ENCODE measurements at regions not wholly inside any gene's neighbourhood (a gene's known extent, or its start where the extent isn't known, plus 50 kb on each side); places are given as distances from the start of the nearest gene placed in this dataset.

DNA sequence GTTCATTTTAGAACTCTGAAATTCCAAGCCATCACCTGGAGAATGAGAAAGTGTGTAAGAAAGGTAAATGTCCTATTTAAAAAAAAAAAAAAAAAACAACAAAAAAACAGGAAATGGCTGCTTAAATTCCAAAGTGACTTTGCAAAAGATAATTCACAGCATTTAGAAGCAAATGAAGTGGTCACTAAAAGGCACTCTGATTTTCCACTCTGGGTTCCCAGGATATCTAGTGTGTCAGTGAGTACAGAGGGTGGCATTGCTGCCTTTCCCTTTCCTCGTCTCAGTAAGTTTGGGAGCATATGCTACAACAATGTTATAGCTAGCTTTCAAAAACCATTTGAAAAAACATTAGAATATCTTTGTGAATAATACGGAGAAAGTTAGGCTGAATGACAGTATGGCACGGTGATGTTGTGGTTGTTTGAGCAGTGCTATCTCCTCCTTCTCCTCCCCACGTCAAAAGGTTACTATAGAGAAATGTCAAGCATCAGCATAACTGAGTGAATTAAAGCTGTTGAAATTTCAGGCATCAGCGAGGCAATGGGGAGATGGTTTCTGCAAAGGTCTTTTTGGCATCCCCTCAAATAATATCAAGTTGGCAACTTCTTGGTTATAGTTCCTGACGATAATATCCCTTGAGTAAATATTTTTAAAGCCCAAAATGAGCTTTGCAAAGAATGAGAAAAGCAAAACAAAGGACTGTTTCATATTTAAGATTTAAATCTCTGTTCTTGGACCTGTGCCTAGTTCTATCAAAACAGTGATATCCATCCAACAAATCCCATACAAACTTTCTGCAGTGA, 164.5 kb upstream of the E2F7 start (continued):
- TF ChIP-seq, protein P1, sequence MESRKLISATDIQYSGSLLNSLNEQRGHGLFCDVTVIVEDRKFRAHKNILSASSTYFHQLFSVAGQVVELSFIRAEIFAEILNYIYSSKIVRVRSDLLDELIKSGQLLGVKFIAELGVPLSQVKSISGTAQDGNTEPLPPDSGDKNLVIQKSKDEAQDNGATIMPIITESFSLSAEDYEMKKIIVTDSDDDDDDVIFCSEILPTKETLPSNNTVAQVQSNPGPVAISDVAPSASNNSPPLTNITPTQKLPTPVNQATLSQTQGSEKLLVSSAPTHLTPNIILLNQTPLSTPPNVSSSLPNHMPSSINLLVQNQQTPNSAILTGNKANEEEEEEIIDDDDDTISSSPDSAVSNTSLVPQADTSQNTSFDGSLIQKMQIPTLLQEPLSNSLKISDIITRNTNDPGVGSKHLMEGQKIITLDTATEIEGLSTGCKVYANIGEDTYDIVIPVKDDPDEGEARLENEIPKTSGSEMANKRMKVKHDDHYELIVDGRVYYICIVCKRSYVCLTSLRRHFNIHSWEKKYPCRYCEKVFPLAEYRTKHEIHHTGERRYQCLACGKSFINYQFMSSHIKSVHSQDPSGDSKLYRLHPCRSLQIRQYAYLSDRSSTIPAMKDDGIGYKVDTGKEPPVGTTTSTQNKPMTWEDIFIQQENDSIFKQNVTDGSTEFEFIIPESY (IDR thresholded peaks at IDR 0.05; ENCODE audit: borderline replicate concordance, low read depth) = no peak
- TF ChIP-seq PBX3 (IDR thresholded peaks at IDR 0.05) = peak; percentile 82

- H3K9ac ChIP-seq = no peak overlapping the region
- H3K9me3 ChIP-seq = no peaks in the 10 kb centered on the region
- DNase-seq = no peak
- WGBS (ENCODE audit: low lambda C conversion rate) = 52% methylated on average over 1 of the region's 1 CpG
- TF ChIP-seq POLR2AphosphoS5 (IDR thresholded peaks at IDR 0.05; ENCODE audit: low read depth, low read length) (no peak), CHD2 (IDR thresholded peaks at IDR 0.05; ENCODE audit: low read length, partially characterized antibody) (no peak), NRF1 (IDR thresholded peaks at IDR 0.05; ENCODE audit: low read depth, low read length) (no peak), FOSL2 (IDR thresholded peaks at IDR 0.05; ENCODE audit: borderline replicate concordance, low read depth) (no peak), REST (IDR thresholded peaks at IDR 0.05; ENCODE audit: low read depth, low read length) (no peak), RXRA (IDR thresholded peaks at IDR 0.05; ENCODE audit: borderline replicate concordance, low read depth) (no peak), ELF1 (IDR thresholded peaks at IDR 0.05) (no peak), SMC3 (IDR thresholded peaks at IDR 0.05; ENCODE audit: low read depth, low read length) (no peak)
- TF ChIP-seq, protein P1 (IDR thresholded peaks at IDR 0.05; ENCODE audit: borderline replicate concordance, low read depth) = no peak
- no peaks in the 10 kb centered on the region for H3K79me2 ChIP-seq (ENCODE audit: insufficient read depth)
- no peaks in the 10 kb centered on the region for H3K36me3 ChIP-seq (replicated peaks in 1 of 2; ENCODE audit: control insufficient read depth in 1 of 2, insufficient read depth in 2 of 2, low read length in 1 of 2)
- peaks cover 8 to 16% of the 10 kb centered on the region in 2 experiments; a peak in 3 of 4 replicates for H3K4me1 ChIP-seq (ENCODE audit: control insufficient read depth in 1 of 2, insufficient read depth in 2 of 2, low read depth in 1 of 2, low read length in 1 of 2)
- H3K9me2 ChIP-seq = no peaks in the 10 kb centered on the region
- peaks cover 23% of the 10 kb centered on the region for H3F3A ChIP-seq (replicated peaks; ENCODE audit: insufficient read depth)
- CTCF ChIA-PET = no interaction called here
- no peak overlapping the region for H3K4me2 ChIP-seq
- H4K20me1 ChIP-seq (ENCODE audit: insufficient read depth) = no peaks in the 10 kb centered on the region
- POLR2A ChIA-PET = no interaction called here
- no peak overlapping the region for H3K27ac ChIP-seq (ENCODE audit: low read depth in 2 of 2, low read length in 1 of 2)
- no peak overlapping the region for H2AFZ ChIP-seq (ENCODE audit: low read depth)
- H3K27me3 ChIP-seq (ENCODE audit: insufficient read depth) = no peaks in the 10 kb centered on the region
- no peak overlapping the region for H3K4me3 ChIP-seq (ENCODE audit: low read depth in 2 of 2, low read length in 1 of 2)
Observed at GRCh38 chr12:77228376-77228775, 163.0 kb upstream of the E2F7 start.
